K562 (cell line): ENCODE measurements at regions not wholly inside any gene's neighbourhood (a gene's known extent, or its start where the extent isn't known, plus 50 kb on each side); places are given as distances from the start of the nearest gene placed in this dataset.

Experiments used
- ATF6 ChIP-seq: sonication (generic); formaldehyde crosslinking; IDR thresholded peaks from 2 replicates; pipeline ENCODE4 v1.4.0; 2020; ENCODE audit warnings: mild to moderate bottlenecking, missing genetic modification reagents
- CEBPB ChIP-seq: fragments of 450-650 bp; IDR thresholded peaks from 2 replicates; pipeline ENCODE4 v1.6.1; 2016; ENCODE audit warnings: missing genetic modification characterization, missing compliant biosample characterization
- CHD2 ChIP-seq: IDR thresholded peaks from 2 replicates; pipeline ENCODE4 v1.6.1; 2011; ENCODE audit warnings: low read depth, low read length
- CXXC5 ChIP-seq: fragments of 250-450 bp; sonication (Bioruptor Pico); IDR thresholded peaks from 2 replicates; pipeline ENCODE4 v1.8.0; 2022; ENCODE audit warnings: inconsistent platforms, mild to moderate bottlenecking, moderate library complexity
- FOSL1 ChIP-seq: fragments of 200-800 bp; sonication (Bioruptor generic); conservative IDR thresholded peaks from 2 replicates; pipeline ENCODE4 v1.6.1; 2016; ENCODE audit warnings: missing genetic modification characterization, missing compliant biosample characterization
- MAFK ChIP-seq: IDR thresholded peaks from 2 replicates; pipeline ENCODE4 v1.6.1; 2011; ENCODE audit warnings: low read length, improper control_type of control experiment
- STAT5A ChIP-seq: IDR thresholded peaks from 2 replicates; pipeline ENCODE4 v1.6.1; 2012; ENCODE audit warnings: low read length, inconsistent platforms, borderline replicate concordance
- ZFX ChIP-seq: sonication (generic); formaldehyde crosslinking; IDR thresholded peaks from 2 replicates; pipeline ENCODE4 v1.8.0; 2022; ENCODE audit warnings: mild to moderate bottlenecking, missing genetic modification reagents, moderate library complexity
- ZNF589 ChIP-seq: fragments of 200-800 bp; sonication (Bioruptor generic); IDR thresholded peaks from 2 replicates; pipeline ENCODE4 v1.6.1; 2016; ENCODE audit warnings: low read depth, missing genetic modification characterization, missing compliant biosample characterization
- TF ChIP-seq, protein P1 (sequence below): sonication (generic); formaldehyde crosslinking; IDR thresholded peaks from 2 replicates; pipeline ENCODE4 v1.8.1; 2023; ENCODE audit warnings: mild to moderate bottlenecking, missing genetic modification reagents
- TF ChIP-seq, protein P2 (sequence below), 3 experiments: IDR thresholded peaks in 2 of 3; conservative IDR thresholded peaks in 1 of 3; 2 replicates each; pipeline ENCODE4 v1.5.1; 2011 to 2012; ENCODE audit warnings: low read length in 3 of 3, mild to moderate bottlenecking in 3 of 3, control low read depth in 2 of 3, improper control_type of control experiment in 1 of 3, inconsistent platforms in 1 of 3, low read depth in 1 of 3, mixed read lengths in 1 of 3, moderate library complexity in 1 of 3; ENCODE audit not compliant: insufficient read depth in 2 of 3
- TF ChIP-seq, protein P3 (sequence below): sonication (generic); formaldehyde crosslinking; IDR thresholded peaks from 2 replicates; pipeline ENCODE4 v1.8.1; 2023; ENCODE audit warnings: mild to moderate bottlenecking, missing genetic modification reagents, moderate library complexity

DNA sequence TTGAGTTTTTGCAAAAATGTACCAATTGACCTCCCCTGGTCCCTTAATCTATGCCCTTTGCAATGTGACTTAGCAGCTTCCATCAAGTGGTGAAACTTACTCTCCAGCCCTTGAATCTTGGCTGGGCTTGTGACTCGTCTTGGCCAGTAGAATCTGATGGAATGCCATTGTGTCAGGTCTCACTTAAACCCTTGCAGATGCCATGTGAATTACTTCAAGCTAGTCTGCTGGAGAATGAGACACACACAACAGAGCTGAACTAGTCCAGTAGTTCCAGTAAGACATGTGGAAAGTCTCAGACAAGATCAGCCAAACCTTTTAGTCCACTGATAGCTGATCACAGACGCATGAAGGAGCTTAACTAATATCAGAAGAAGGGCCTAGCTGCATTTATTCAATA lies 567.8 kb upstream of the CPEB2 start:
- TF ChIP-seq, protein P1, sequence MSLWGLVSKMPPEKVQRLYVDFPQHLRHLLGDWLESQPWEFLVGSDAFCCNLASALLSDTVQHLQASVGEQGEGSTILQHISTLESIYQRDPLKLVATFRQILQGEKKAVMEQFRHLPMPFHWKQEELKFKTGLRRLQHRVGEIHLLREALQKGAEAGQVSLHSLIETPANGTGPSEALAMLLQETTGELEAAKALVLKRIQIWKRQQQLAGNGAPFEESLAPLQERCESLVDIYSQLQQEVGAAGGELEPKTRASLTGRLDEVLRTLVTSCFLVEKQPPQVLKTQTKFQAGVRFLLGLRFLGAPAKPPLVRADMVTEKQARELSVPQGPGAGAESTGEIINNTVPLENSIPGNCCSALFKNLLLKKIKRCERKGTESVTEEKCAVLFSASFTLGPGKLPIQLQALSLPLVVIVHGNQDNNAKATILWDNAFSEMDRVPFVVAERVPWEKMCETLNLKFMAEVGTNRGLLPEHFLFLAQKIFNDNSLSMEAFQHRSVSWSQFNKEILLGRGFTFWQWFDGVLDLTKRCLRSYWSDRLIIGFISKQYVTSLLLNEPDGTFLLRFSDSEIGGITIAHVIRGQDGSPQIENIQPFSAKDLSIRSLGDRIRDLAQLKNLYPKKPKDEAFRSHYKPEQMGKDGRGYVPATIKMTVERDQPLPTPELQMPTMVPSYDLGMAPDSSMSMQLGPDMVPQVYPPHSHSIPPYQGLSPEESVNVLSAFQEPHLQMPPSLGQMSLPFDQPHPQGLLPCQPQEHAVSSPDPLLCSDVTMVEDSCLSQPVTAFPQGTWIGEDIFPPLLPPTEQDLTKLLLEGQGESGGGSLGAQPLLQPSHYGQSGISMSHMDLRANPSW (CRISPR knock-in tag) = no peak
- TF ChIP-seq CEBPB (tag) = no peak
- no peak for TF ChIP-seq ZFX (CRISPR knock-in tag)
- no peak for TF ChIP-seq MAFK
- TF ChIP-seq CHD2 = no peak
- TF ChIP-seq, protein P2, sequence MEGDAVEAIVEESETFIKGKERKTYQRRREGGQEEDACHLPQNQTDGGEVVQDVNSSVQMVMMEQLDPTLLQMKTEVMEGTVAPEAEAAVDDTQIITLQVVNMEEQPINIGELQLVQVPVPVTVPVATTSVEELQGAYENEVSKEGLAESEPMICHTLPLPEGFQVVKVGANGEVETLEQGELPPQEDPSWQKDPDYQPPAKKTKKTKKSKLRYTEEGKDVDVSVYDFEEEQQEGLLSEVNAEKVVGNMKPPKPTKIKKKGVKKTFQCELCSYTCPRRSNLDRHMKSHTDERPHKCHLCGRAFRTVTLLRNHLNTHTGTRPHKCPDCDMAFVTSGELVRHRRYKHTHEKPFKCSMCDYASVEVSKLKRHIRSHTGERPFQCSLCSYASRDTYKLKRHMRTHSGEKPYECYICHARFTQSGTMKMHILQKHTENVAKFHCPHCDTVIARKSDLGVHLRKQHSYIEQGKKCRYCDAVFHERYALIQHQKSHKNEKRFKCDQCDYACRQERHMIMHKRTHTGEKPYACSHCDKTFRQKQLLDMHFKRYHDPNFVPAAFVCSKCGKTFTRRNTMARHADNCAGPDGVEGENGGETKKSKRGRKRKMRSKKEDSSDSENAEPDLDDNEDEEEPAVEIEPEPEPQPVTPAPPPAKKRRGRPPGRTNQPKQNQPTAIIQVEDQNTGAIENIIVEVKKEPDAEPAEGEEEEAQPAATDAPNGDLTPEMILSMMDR (IDR thresholded peaks at IDR 0.05 in 2 of 3, conservative IDR thresholded peaks at IDR 0.05 in 1 of 3; ENCODE audit: insufficient read depth in 2 of 3, low read depth in 1 of 3, low read length in 3 of 3) = no peak
- TF ChIP-seq CXXC5 = no peak
- TF ChIP-seq, protein P3, sequence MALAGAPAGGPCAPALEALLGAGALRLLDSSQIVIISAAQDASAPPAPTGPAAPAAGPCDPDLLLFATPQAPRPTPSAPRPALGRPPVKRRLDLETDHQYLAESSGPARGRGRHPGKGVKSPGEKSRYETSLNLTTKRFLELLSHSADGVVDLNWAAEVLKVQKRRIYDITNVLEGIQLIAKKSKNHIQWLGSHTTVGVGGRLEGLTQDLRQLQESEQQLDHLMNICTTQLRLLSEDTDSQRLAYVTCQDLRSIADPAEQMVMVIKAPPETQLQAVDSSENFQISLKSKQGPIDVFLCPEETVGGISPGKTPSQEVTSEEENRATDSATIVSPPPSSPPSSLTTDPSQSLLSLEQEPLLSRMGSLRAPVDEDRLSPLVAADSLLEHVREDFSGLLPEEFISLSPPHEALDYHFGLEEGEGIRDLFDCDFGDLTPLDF (CRISPR knock-in tag) = no peak
- no peak for TF ChIP-seq ATF6
- TF ChIP-seq STAT5A = no peak
- TF ChIP-seq ZNF589 = no peak
- no peak for TF ChIP-seq FOSL1 (tag)
